ENCODE measurements at regions not wholly inside any gene's neighbourhood (a gene's known extent, or its start where the extent isn't known, plus 50 kb on each side); places are given as distances from the start of the nearest gene placed in this dataset.
"Not testable (repeated sequence)": the region's sequence is repeated elsewhere in the genome, so short reads cannot be mapped to it uniquely, and the experiment has no call there.

GRCh38 chr19:31885280-31885853, 460.0 kb upstream of the ZNF507 start:
- no peak for DNase-seq (ENCODE audit: low read depth)

GRCh38 chr19:31890230-31890629, 455.2 kb upstream of the ZNF507 start:
- DNase-seq (ENCODE audit: low read depth): no peak

GRCh38 chr19:31892060-31892459, 453.4 kb upstream of the ZNF507 start:
- no peak for DNase-seq (ENCODE audit: low read depth)

GRCh38 chr19:31893491-31893890, 451.9 kb upstream of the ZNF507 start:
- not testable (repeated sequence) for DNase-seq (ENCODE audit: low read depth)

- DNase-seq (ENCODE audit: low read depth): no peak
These were observed 451.0 kb upstream of the ZNF507 start for GRCh38 chr19:31894451-31894850.

GRCh38 chr19:31897292-31897691, 448.1 kb upstream of the ZNF507 start:
- DNase-seq (ENCODE audit: low read depth): no peak

GRCh38 chr19:31900991-31901390, 444.4 kb upstream of the ZNF507 start:
- no peak for DNase-seq (ENCODE audit: low read depth)

- no peak for DNase-seq (ENCODE audit: low read depth)
These were observed 442.6 kb upstream of the ZNF507 start for GRCh38 chr19:31902821-31903220.

- DNase-seq (ENCODE audit: low read depth): no peak
These were observed 441.4 kb upstream of the ZNF507 start for GRCh38 chr19:31903979-31904378.

GRCh38 chr19:31906111-31906871, 439.1 kb upstream of the ZNF507 start:
- no peak for DNase-seq (ENCODE audit: low read depth)

- DNase-seq (ENCODE audit: low read depth): no peak
These were observed 437.7 kb upstream of the ZNF507 start for GRCh38 chr19:31907661-31908060.

- no peak for DNase-seq (ENCODE audit: low read depth)
These were observed 437.3 kb upstream of the ZNF507 start for GRCh38 chr19:31908080-31908479.

GRCh38 chr19:31908496-31909225, 436.7 kb upstream of the ZNF507 start:
- DNase-seq (ENCODE audit: low read depth): no peak

GRCh38 chr19:31910224-31910623, 435.2 kb upstream of the ZNF507 start:
- no peak for DNase-seq (ENCODE audit: low read depth)

- no peak for DNase-seq (ENCODE audit: low read depth)
These were observed 433.8 kb upstream of the ZNF507 start for GRCh38 chr19:31911577-31911976.

GRCh38 chr19:31913103-31913661, 432.2 kb upstream of the ZNF507 start:
- no peak for DNase-seq (ENCODE audit: low read depth)

- no peak for DNase-seq (ENCODE audit: low read depth)
These were observed 415.0 kb upstream of the ZNF507 start for GRCh38 chr19:31930401-31930800.

GRCh38 chr19:31937983-31938382, 407.4 kb upstream of the ZNF507 start:
- DNase-seq (ENCODE audit: low read depth): no peak

GRCh38 chr19:31938675-31939074, 406.7 kb upstream of the ZNF507 start:
- no peak for DNase-seq (ENCODE audit: low read depth)

GRCh38 chr19:31940396-31940795, 405.0 kb upstream of the ZNF507 start:
- DNase-seq (ENCODE audit: low read depth): no peak

- DNase-seq (ENCODE audit: low read depth): no peak
These were observed 402.2 kb upstream of the ZNF507 start for GRCh38 chr19:31943191-31943661.

- DNase-seq (ENCODE audit: low read depth): no peak
These were observed 401.6 kb upstream of the ZNF507 start for GRCh38 chr19:31943778-31944177.

- no peak for DNase-seq (ENCODE audit: low read depth)
These were observed 401.1 kb upstream of the ZNF507 start for GRCh38 chr19:31944326-31944725.
